IMR-90 (cell line): ENCODE measurements at regions not wholly inside any gene's neighbourhood (a gene's known extent, or its start where the extent isn't known, plus 50 kb on each side); places are given as distances from the start of the nearest gene placed in this dataset.

Experiments
- ATAC-seq: fragments of 200-7000 bp; cut with Tn5 transposase; 2 replicates; pipeline ENCODE4 v1.9.1; 2020; ENCODE audit warnings: low read depth, mild to moderate bottlenecking, moderate library complexity
- BruUV-seq: library from RNA; stranded (reverse); fragments of 400-500 nt; replicated peaks from 2 replicates; lab custom pipeline; 2021; lab: Mats Ljungman, UMichigan
- CTCF ChIA-PET: fragments of 300-600 bp; formaldehyde crosslinking; extraction: SDS; loops from one replicate; lab custom pipeline; 2021; ENCODE audit warnings: antibody characterized with exemption; lab: Yijun Ruan, JAX
- POLR2A ChIA-PET: fragments of 300-600 bp; sonication (Branson Sonifier 250); formaldehyde crosslinking; loops from one replicate; lab custom pipeline; 2022; ENCODE audit warnings: antibody characterized with exemption; ENCODE audit not compliant: unreplicated experiment; lab: Charles Lee
- DNase-seq: peaks from one replicate; pipeline ENCODE4 v3.0.0; 2013
- H2AFZ ChIP-seq: replicated peaks from 2 replicates; pipeline ENCODE3; 2013; ENCODE audit warnings: low read length, mild to moderate bottlenecking; ENCODE audit not compliant: poor library complexity
- H2AK5ac ChIP-seq: 2 replicates; pipeline ENCODE4 v1.6.1; 2013; ENCODE audit warnings: low read depth, low read length, inconsistent platforms
- H2AK9ac ChIP-seq: replicated peaks from 2 replicates; pipeline ENCODE3; 2013; ENCODE audit warnings: mild to moderate bottlenecking, low read depth, low read length, moderate library complexity; ENCODE audit not compliant: poor library complexity
- H2BK120ac ChIP-seq: 2 replicates; pipeline ENCODE4 v1.6.1; 2013; ENCODE audit warnings: low read depth, low read length, inconsistent platforms
- H2BK15ac ChIP-seq: 3 replicates; pipeline ENCODE4 v1.6.1; 2013; ENCODE audit warnings: low read depth, low read length, inconsistent platforms
- H2BK20ac ChIP-seq: 2 replicates; pipeline ENCODE4 v1.6.1; 2013; ENCODE audit warnings: low read depth, mild to moderate bottlenecking, inconsistent platforms, low read length, moderate library complexity
- H2BK5ac ChIP-seq: 2 replicates; pipeline ENCODE4 v1.6.1; 2013; ENCODE audit warnings: mild to moderate bottlenecking, low read depth, low read length, inconsistent platforms; ENCODE audit not compliant: poor library complexity, severe bottlenecking
- H3K14ac ChIP-seq: replicated peaks from 2 replicates; pipeline ENCODE4 v1.6.1; 2013; ENCODE audit warnings: low read depth, low read length, inconsistent platforms
- H3K18ac ChIP-seq: 2 replicates; pipeline ENCODE4 v1.6.1; 2013; ENCODE audit warnings: low read depth, low read length, control low read depth
- H3K23ac ChIP-seq: 2 replicates; pipeline ENCODE4 v1.6.1; 2013; ENCODE audit warnings: low read depth, low read length, inconsistent platforms
- H3K27ac ChIP-seq: 2 replicates; pipeline ENCODE4 v1.5.1; 2013; ENCODE audit warnings: mild to moderate bottlenecking, control low read depth, low read length; ENCODE audit not compliant: insufficient read depth
- H3K27me3 ChIP-seq: 2 replicates; pipeline ENCODE4 v1.6.1; 2013; ENCODE audit warnings: low read length; ENCODE audit not compliant: control insufficient read depth, insufficient read depth
- H3K36me3 ChIP-seq: 2 replicates; pipeline ENCODE4 v1.6.1; 2013; ENCODE audit warnings: low read length, mixed read lengths; ENCODE audit not compliant: control insufficient read depth, insufficient read depth
- H3K4ac ChIP-seq: 2 replicates; pipeline ENCODE4 v1.6.1; 2013; ENCODE audit warnings: low read depth, low read length, inconsistent platforms
- H3K4me1 ChIP-seq: 2 replicates; pipeline ENCODE4 v1.6.1; 2013; ENCODE audit warnings: low read length, mixed read lengths; ENCODE audit not compliant: control insufficient read depth, insufficient read depth
- H3K4me2 ChIP-seq: 2 replicates; pipeline ENCODE4 v1.6.1; 2013; ENCODE audit warnings: low read depth, mild to moderate bottlenecking, control low read depth, low read length, moderate library complexity
- H3K4me3 ChIP-seq: 2 replicates; pipeline ENCODE4 v1.5.1; 2013; ENCODE audit warnings: low read depth, mild to moderate bottlenecking, control low read depth, low read length, moderate library complexity; ENCODE audit not compliant: insufficient read depth
- H3K56ac ChIP-seq: 2 replicates; pipeline ENCODE4 v1.6.1; 2013; ENCODE audit warnings: low read length, inconsistent platforms; ENCODE audit not compliant: insufficient read depth; ENCODE audit errors: extremely low read depth
- H3K79me1 ChIP-seq, 2 experiments: 2 replicates each; pipeline ENCODE4 v1.6.1; 2013; ENCODE audit warnings: low read length in 2 of 2, inconsistent platforms in 1 of 2, low read depth in 1 of 2
- H3K9ac ChIP-seq: 2 replicates; pipeline ENCODE4 v1.6.1; 2013; ENCODE audit warnings: low read depth, low read length, control low read depth
- H3K9me1 ChIP-seq: 2 replicates; pipeline ENCODE4 v1.6.1; 2013; ENCODE audit warnings: low read length, inconsistent platforms; ENCODE audit not compliant: insufficient read depth
- H3K9me3 ChIP-seq: 2 replicates; pipeline ENCODE4 v1.6.1; 2013; ENCODE audit warnings: low read length; ENCODE audit not compliant: control insufficient read depth, insufficient read depth
- H4K20me1 ChIP-seq: 2 replicates; pipeline ENCODE4 v1.6.1; 2013; ENCODE audit warnings: low read length, inconsistent platforms; ENCODE audit not compliant: insufficient read depth
- H4K5ac ChIP-seq: 2 replicates; pipeline ENCODE4 v1.6.1; 2013; ENCODE audit warnings: mild to moderate bottlenecking, low read depth, low read length, control low read depth
- H4K8ac ChIP-seq, 2 experiments: 2 replicates each; pipeline ENCODE4 v1.6.1; 2013; ENCODE audit warnings: low read depth in 2 of 2, low read length in 2 of 2, control low read depth in 1 of 2, inconsistent platforms in 1 of 2
- H4K91ac ChIP-seq: 2 replicates; pipeline ENCODE4 v1.6.1; 2013; ENCODE audit warnings: low read depth, low read length, inconsistent platforms; ENCODE audit not compliant: insufficient read depth
- BHLHE40 ChIP-seq: fragments of 150-350 bp; IDR thresholded peaks from 2 replicates; pipeline ENCODE4 v1.6.1; 2016; ENCODE audit warnings: mild to moderate bottlenecking, low read depth, low read length
- MAZ ChIP-seq: IDR thresholded peaks from 2 replicates; pipeline ENCODE4 v1.6.1; 2012; ENCODE audit warnings: low read depth, mild to moderate bottlenecking, low read length, improper control_type of control experiment, moderate library complexity, borderline replicate concordance
- NFE2L2 ChIP-seq: fragments of 150-350 bp; IDR thresholded peaks from 2 replicates; pipeline ENCODE4 v1.6.1; 2016; ENCODE audit warnings: low read depth, mild to moderate bottlenecking, low read length
- RAD21 ChIP-seq: IDR thresholded peaks from 2 replicates; pipeline ENCODE4 v1.6.1; 2012; ENCODE audit warnings: low read length, improper control_type of control experiment
- dilution Hi-C: fragments of 300-500 bp; cut with HindIII; formaldehyde crosslinking; loops from one replicate; pipeline ENCODE4 v1.14.3; 2018; ENCODE audit warnings: low sequenced_read_pairs; ENCODE audit not compliant: unreplicated experiment
- in situ Hi-C: fragments of 300-500 bp; cut with MboI; formaldehyde crosslinking; loops from 3 replicates; pipeline ENCODE4 v1.14.3; 2019; ENCODE audit warnings: low sequenced_read_pairs, inconsistent platforms, mixed read lengths
- intact Hi-C: fragments of 100-400 bp; cut with micrococcal nuclease; formaldehyde crosslinking; loops from 2 replicates; pipeline ENCODE4 v1.10.0; 2022

DNA sequence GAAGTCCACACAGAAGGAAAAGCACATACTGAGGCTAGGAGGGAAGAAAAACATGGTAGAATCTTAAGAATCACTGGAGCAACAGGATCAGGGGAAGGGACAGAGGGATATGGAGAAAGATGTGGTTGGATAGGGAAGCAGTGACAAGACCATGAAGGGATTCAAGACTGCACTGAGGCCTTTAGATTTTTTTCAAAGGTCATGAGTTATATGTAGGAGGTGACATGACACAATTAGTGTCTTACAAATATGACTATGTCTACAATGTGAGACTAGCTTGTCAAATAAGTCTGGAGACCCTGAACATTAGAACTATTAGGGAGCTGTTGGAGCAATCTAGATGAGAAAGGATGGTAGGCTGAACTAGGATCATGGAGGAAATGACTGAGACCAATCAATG, 1130.3 kb upstream of the ZEB2 start:
- intact Hi-C loops (loop anchor here (5.0 kb wide), 2 partner anchors 662 to 1128 kb away; partner anchors contain the start of gene ZEB2), in situ Hi-C loops (no loop called here), dilution Hi-C loops (no loop called here)
- H3K9me3 ChIP-seq: no peaks in the 10 kb centered on the region
- H3K56ac ChIP-seq: no peak overlapping the region
- H3K9ac ChIP-seq: no peak overlapping the region
- H3K18ac ChIP-seq: peak overlapping the region; percentile 64; the same call in 1 of the 2 replicates
- no peak overlapping the region for H3K23ac ChIP-seq
- H4K20me1 ChIP-seq: no peaks in the 10 kb centered on the region
- no peak overlapping the region for H4K8ac ChIP-seq
- no peak for ATAC-seq
- DNase-seq: no peak
- H2AFZ ChIP-seq: no peak overlapping the region
- H3K4me2 ChIP-seq: no peak overlapping the region
- no peak overlapping the region for H4K5ac ChIP-seq
- no peak overlapping the region for H2AK9ac ChIP-seq
- no peak overlapping the region for H2BK120ac ChIP-seq
- H2BK15ac ChIP-seq: 0 out of 3 replicates have a peak overlapping the region, but pooled peaks have one; percentile 53
- no peaks in the 10 kb centered on the region for H3K36me3 ChIP-seq
- H2BK5ac ChIP-seq: no peak overlapping the region
- H3K9me1 ChIP-seq: no peaks in the 10 kb centered on the region
- TF ChIP-seq MAZ (no peak), RAD21 (no peak), NFE2L2 (no peak), BHLHE40 (no peak)
- H3K4me3 ChIP-seq: no peak overlapping the region
- no peak overlapping the region for H3K14ac ChIP-seq
- ChIA-PET CTCF (no interaction called here), POLR2A (no interaction called here)
- 0 out of 2 replicates have a peak overlapping the region, but pooled peaks have one; percentile 40 for H4K91ac ChIP-seq
- no peak overlapping the region for H3K4ac ChIP-seq
- no peak overlapping the region for H2BK20ac ChIP-seq
- no peaks in the 10 kb centered on the region for H3K79me1 ChIP-seq
- no peak overlapping the region for H2AK5ac ChIP-seq
- H3K27me3 ChIP-seq: no peaks in the 10 kb centered on the region
- no peaks in the 10 kb centered on the region; the same call in 1 of the 2 replicates for H3K4me1 ChIP-seq
- no TSS peak for BruUV-seq
- H3K27ac ChIP-seq: no peak overlapping the region
